Hepatic stellate cell (primary cell): ENCODE measurements at regions not wholly inside any gene's neighbourhood (a gene's known extent, or its start where the extent isn't known, plus 50 kb on each side); places are given as distances from the start of the nearest gene placed in this dataset.

Experiments
- DNase-seq: peaks from one replicate; pipeline ENCODE4 v3.0.0; 2011; ENCODE audit warnings: low spot score

DNA sequence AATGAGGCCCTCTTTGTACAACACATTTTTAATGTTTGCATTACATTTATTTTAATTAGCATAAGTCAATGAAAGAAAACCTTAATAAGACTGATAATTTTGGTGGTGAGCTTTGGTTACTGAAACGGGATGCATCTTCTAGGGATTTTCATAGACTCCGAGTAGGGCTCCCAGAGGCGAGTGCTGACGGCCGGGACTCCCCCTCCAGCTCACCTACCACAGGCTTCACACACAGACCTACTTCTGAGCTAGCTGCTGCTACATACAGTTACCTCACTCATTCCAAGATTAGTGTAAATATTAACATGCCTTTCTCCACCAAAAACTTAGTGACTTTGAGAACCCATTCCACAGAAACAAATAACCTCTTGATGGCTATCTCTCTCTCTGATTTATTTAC, 271.1 kb downstream of the GALR1 start:
- no peak for DNase-seq

DNA sequence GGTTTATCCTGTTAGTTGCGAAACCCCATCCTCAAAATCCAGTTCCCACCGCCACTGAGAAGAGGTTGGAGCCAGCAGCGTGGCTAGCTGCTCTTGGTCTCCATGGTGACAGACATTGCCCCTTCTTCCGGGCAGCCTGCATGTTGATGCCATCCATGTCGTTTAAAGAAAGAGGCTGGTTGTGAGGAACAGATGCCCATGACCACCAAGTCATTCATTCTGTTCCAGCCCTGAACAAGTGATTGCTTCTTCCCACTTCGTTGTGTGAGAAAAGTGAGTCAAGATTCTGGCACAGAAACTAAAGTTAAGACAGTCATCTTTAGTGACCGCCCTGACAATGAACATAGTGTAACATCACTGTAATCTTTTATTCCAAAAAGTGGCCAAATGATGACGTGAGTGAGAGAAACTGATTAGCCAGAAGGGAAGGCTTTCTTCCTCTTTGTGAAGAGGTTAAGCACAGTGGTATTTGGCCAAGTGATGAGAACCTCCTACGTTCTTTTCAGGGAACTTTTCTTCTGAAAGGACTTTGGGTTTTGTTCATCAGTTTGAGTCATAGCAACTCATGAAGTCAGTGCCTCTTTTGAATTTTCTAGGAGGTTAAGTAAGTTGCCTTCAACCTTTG, 272.5 kb downstream of the GALR1 start:
- no peak for DNase-seq

DNA sequence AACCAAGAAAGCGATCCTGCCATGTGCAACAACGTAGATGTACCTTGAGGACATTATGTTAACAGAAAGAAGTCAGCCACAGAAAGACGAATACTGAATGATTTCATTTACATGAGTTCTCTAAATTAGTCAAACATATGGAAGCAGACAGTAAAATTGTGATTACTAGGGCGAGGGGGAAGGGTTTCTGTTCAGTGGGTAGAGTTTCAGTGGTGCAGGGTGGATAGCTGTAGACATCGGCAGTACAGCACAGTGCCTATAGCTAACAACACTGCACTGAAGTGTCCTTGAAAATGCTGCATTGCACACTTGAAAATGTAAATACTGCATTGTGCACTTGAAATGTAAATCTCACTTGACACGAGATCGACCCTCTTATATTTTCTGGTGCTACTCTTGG, 275.3 kb downstream of the GALR1 start:
- DNase-seq = no peak

DNA sequence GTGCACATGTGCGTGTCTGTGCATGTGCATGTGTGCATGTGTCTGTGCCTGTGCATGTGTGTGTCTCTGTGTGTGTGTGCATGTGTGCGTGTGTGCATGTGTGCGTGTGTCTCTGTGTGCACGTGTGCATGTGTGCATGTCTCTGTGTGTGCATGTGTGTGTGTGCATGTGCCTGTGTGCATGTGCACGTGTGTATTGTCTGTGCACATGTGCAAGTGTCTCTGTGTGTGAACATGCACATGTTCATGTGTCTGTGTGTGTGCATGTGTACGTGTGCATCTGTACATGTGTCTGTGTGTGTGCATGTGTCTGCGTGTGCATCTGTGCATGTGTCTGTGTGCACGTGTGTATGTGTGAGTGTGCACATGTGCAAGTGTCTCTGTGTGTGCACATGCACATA, 277.3 kb downstream of the GALR1 start:
- no peak for DNase-seq

DNA sequence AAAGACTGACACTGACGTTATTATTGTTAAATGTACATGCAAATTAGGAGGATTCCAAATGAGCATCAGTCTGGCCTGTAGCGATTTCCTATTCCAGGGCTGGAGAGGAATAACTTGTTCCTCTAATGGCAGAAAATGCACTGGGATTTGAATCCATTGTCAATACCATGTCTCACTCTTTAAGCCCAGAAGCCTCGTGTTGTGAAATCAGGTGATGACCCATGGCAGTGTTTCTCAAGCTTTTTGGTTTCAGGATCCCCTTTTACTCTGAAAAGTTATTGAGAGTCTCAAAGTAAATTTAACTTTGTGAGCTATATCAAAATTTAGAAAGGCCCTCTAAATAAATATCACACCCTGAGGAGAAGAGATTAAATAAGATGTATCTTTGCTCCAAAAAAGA, 279.2 kb downstream of the GALR1 start:
- DNase-seq = no peak

DNA sequence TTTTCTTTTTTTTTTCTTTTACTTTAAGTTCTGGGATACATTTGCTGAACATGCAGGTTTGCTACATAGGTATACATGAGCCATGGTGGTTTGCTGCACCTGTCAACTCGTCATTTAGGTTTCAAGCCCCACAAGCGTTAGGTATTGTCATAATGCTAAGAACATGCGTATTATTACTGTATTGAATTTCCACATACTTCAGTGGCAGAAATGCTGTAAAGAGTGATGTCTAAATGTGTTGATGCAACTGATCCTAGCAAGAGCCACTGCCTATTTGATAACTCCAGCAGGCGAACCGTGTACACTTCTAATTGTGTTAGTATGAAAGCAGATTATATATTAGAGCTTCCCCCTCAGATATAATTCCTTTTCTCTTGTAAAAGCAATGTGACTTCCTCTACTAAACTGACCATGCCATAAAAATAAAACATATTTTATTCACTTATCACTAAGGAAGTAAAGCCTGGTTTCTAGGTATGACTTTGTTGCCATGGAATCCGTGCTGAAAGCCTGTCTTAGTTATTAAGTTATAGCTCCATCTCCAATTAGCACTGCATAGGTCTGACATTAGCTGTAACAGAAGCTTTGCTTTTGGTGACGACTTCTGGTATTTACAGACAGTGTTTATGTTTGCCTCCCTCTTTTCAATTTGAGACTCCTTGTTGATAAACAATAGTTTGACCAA, 280.0 kb downstream of the GALR1 start:
- DNase-seq = no peak

DNA sequence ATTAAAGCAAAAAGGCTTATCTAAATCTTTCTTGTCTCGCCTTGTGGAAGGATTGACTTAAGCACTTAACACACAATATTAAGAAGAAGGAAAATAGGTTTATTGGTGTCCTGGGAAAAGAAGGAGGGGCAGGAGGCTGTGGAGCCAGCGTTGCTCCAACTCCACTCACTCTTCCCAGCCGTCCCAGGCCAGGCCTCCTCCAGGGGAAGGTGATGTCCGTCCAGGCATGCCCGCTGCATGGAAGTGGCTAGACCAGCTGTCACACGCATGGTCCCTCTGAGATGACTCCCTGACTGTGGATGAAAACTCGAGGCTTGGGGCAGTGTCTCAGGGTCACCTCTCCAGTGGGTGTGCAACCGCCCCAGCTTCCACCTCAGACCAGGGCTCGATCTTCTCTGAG, 281.1 kb downstream of the GALR1 start:
- no peak for DNase-seq

DNA sequence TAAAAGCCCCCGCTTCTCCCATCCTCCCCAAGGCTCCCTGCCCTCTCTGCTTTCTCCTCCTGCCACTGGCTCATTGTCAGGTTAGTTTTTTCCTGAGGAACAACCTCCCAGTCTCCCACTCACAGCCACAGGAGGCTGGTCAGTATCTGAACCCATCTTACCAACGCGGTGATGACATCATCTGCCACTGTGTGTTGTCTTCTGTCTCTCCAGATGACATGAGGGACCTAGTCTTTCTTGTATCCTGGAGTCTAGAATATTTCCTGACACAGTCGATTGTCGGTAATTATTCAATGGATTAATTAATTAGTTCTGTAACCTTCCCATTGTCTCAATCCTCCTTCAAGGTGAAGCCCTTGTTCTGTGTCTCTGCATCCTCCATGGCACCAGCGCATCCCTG, 290.2 kb downstream of the GALR1 start:
- no peak for DNase-seq

DNA sequence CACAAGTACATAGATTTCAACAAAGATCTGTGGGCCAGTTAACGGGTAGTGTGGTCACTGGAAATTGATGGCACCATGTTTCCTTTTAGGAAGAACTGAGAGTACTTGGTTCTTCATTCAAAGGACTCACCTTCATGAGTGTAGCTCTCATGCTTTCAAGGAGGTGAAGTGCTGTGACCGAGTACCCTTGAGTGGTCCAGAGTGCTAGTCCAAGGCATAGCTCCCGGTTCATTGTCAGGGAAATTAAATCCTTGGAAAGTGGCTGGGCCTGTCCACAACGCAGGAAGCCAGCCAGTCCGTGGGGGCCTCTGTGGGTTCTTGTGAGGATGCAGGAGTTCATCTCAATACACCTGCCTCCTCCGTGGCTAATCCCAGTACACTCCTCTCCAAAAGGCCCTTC, 295.1 kb downstream of the GALR1 start:
- DNase-seq = no peak

DNA sequence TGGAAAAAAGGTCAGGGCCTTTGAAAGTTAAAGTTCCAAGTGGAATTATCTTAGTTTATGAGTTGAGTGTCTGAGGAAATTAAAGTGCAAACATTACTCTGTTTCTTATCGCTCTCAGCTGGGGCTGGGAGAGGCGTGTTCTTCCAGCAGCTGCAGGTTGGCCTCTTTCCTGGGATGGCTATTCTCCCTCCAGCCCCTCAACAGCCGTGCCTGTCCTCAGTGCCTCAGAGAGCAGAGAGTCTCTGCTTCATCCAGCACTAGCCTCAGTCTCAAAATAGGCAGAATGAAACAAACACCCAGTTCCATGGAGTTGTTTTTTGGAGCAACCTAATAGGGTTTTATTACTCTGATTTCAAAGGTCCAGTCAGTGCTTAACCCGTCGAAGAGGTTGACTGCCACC, 298.1 kb downstream of the GALR1 start:
- no peak for DNase-seq

DNA sequence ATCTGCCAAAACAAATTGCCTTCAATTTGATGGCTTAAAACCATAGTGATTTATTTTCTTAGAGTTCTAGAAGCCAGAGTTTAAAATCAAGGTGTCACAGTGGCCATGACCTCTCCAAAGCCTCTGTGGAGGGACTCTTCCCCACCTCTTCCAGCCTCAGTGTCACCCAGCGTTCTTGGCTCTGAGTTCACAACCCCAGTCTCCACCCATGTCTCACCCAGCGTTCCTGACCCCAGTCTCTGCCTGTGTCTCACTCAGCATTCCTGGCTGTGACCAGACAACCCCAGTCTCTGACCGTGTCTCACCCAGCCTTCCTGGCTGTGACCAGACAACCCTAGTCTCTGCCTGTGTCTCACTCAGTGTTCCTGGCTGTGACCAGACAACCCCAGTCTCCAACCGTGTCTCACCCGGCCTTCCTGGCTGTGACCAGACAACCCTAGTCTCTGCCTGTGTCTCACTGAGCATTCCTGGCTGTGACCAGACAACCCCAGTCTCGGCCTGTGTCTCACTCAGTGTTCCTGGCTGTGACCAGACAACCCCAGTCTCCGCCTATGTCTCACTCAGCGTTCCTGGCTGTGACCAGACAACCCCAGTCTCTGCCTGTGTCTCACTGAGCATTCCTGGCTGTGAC, 299.3 kb downstream of the GALR1 start:
- DNase-seq = no peak

DNA sequence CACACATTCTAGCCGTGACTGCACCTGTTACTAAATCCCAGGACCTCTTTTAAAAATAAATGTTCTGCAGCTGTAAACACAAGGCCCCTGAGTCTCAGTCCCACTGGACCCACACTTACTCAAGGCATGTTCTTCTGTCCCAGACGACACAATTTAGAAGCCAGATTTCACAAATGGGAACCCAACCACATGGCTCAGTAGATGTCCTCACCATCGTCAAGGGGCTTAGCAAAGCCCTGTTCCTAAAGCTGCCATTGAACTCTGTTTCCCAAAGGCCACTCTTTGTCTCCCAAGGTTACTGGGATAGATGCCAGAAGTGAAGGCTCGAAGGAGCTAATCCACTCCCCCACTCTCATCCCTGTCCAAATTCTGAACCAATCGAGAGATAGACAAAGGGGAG, 301.0 kb downstream of the GALR1 start:
- no peak for DNase-seq

DNA sequence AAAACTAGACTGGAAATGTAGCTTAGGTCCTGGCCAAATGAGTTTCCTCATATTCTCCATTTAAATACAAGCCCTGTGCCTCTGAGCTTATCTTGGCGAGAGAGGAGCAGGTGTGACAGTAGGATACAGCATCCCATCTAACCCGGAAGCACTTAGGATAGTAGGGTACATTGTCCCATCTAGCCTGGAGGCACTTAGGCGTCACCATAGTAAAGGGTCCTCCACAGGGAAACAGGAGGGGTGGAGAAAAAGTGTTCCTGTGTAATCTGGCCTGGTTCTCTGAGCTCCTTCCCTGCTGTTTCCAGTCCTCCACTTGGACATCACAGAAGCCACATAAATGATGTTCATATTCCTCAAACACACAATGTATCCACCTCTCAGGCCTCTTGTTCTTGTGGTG, 301.4 kb downstream of the GALR1 start:
- DNase-seq = no peak

DNA sequence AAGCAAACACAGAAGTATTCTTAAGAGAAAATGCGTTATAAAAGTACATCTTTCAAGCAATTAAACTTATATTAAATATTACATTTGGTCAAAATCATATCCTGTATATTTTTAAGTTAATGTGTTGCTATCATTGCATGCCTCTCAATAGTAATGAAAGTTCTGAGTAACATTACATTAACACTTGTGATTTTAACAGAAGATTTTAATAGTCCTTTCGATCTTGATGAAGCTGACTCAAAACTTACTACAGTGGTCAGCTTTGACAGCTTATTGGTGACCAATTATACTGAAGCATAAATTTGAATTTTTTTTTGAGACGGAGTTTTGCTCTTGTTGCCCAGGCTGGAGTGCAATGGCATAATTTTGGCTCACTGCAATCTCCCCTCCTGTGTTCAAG, 303.3 kb downstream of the GALR1 start:
- no peak for DNase-seq

DNA sequence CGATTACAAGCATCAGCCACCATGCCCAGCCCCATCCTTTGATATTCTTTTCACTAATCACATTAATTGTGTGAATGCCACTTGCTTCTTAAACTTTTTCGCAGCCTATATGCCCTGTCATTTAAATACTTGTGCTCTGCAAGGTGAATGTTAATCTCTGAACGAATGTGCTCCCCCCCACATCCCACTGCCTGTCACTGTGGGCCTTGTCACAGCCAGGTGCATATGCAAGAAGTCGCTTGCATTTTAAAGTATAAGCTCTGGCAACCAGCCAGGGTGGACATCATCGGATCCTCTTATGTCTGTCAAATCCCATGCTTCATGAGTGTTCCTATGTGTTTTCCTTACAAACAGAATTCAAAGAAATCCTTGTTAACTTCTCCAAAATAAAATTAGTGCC, 304.4 kb downstream of the GALR1 start:
- no peak for DNase-seq

DNA sequence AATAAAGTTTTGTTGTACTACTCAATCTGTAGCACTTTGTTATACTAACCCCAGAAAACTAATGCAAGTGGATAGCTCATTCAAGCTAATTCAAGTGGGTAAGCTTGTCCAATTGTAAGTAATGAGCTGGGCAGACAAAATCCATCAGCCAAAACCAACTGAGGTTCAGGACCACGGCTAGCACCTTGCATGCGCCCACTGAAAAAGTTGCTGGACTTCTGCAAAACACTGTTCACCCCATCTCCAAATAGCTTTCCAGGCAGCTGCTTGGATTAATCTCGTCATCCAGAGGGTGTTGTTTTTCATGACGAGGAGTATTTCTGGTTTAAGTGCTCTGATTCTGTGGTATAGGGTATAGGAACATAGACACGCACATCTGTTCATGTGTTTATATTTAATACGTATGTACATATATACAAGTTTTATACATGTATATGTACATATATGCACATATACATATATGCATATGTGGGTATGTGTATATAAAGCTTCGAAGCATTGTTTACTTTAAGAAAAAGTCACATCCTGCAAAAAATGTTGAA, 307.5 kb downstream of the GALR1 start:
- DNase-seq = no peak

DNA sequence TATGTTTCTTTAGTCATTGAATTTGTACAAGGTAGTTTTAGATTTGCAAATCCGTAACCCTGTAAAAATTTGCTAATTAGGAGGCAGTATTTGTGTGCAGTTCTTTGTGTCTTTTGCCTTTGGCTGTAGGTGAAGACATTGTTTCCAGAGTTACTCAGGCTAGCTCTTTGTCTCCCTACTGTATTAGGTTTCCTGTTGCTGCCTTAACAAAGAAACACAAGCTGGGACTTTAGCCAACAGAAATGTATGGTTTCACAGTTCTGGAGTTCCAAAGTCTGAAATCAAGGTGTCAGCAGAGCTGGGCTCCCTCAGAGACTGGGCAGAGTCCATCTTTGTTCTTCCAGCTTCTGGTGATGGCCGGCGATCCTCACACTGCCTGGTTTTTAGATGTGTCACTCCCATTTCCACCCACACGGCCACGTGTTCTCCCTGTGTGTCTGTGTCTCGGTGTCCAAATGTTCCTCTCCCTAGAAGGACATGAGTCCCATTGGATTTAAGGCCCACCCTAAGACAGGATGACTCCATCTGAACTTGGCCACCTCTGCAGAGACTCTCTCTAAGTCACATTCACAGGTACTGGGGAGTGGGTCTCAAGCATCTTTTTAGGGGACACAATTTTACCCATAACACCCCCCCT, 309.7 kb downstream of the GALR1 start:
- no peak for DNase-seq

DNA sequence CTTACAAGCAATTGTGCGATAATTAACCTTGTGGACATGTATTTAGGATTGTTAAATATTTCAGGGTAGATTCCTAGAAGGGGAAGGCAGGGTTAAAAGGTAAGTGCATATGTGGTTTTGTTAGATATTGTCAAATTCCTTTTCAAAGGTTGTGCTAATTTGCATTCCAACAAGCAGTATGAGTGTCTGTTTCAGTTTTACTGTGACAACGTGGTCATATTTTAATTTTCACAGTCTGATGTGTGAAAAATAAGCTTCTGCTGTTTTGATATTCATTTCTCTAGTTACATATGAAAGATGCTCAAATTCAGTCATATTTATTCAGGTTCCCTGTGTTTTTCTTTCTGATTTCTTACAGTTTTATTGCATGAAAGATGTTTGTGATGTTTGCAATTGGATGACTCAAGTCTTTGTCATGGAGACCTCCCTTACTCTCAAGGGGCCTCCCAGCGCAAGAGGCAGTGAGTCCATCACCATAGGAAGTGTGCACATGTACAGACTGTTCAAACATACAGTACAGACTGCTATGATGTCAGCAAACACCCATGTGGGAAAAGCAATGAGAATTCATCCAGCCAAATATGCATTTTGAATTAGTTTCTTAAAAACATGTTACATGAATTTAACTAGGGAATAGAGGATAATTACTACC, 310.8 kb downstream of the GALR1 start:
- no peak for DNase-seq

DNA sequence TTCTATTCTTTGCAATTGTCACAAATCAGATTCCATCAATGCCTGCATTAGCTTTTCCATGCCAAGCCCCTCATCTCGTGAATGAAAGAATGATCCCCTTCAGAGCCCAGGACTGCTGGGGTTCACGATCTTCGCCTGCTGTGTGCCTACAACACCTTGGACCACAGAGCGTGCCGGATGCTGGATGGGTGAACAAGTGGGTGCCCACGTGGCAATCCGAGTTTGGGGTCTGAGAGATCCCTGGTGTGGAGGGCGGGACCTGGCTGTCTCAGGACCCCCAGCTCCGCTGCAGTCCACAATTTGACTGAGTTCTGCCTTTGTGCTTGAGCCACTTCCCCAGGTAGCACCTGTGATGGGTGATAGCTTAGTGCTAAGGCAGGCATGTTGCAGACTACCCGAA, 317.0 kb downstream of the GALR1 start:
- no peak for DNase-seq

DNA sequence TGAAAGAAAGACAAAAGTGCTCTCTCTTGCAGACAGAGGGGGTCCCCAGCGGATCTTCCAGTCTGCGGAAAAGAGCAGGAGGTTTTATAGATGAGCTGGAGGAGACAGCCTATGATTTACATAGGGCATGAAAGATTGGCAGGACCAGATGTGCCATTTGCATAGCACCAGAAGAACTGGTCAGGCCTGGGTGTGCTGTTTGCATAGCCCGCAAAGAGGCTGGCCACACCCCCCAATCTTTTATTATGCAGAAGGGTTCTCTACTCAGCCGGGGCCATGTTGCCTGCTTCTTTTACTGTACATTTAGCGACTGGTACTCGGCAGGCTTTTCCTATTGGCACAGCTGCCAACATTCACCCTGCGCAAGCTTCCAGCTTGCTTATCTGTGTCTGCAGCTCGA, 317.6 kb downstream of the GALR1 start:
- no peak for DNase-seq

DNA sequence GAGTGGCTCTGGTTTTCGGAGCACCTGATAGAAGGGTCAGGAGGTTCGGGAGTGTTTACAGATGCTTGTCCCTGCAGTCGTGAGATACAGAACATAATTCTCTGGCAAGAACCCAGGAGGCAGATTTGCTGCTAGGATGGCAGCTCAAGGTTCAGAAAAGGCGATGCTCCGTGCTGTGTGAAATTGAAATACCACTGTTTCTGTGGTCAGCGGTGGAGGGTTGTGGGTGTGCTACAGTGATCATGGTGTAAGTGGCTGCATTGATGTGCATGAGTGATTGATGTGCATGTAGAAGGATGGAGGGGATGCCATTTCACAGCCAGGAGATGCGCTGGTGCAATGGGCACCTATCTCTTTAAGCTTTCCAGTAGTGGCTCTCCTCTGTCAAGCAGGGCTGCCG, 322.1 kb downstream of the GALR1 start:
- DNase-seq = no peak

DNA sequence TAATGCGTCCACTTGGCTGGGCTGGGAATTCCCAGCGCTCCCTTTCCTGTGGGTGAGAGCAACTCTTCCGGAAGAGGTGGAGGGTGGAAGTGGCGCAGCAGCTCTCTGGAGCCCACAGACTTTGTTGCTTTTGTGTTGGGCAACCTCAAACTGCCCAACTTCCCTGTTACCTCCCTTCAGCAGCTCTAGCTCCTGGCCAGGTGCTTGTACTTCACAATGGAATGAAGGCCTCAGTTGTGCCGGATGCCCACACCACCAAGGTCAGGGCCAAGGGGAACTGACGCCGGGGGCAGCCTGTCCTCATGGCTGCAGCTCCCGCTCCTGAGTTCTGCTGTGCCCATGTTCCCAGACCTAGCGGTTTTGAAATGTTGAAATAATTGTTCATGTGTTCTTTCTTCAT, 322.9 kb downstream of the GALR1 start:
- no peak for DNase-seq

DNA sequence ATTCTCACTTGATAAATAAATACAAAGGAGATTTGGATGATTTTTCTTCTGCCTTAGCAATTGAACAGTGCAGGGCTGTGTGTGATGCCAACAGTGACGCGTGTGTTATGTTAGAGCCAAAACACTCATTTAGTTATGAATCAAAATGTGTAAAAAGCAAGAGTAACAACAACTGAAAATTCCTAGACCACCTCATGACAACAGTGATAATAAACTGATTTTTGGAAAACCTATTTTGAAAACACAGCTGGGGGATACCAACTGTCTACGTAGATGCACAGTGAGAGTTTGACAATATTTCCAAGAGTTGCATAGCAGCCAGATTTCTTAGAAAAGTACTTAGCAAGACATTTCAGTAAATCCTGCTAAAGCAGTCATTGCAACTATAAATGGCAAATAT, 323.9 kb downstream of the GALR1 start:
- no peak for DNase-seq
